ENCODE measurements at regions not wholly inside any gene's neighbourhood (a gene's known extent, or its start where the extent isn't known, plus 50 kb on each side); places are given as distances from the start of the nearest gene placed in this dataset.
"Not testable (repeated sequence)": the region's sequence is repeated elsewhere in the genome, so short reads cannot be mapped to it uniquely, and the experiment has no call there.

GRCh38 chr7:149564340-149565095 is 66.9 kb upstream of the ZNF746 start:
- H3K4me3 ChIP-seq: no peak overlapping the region
- DNase-seq (ENCODE audit: extremely low spot score in 2 of 2): no peak
- no peak overlapping the region for H3K27ac ChIP-seq
- peaks cover 0 to 12% of the 10 kb centered on the region in 2 donors for H3K36me3 ChIP-seq
- no peaks in the 10 kb centered on the region for H3K27me3 ChIP-seq
- TF ChIP-seq POLR2A (IDR thresholded peaks at IDR 0.05) (no peak), POLR2AphosphoS5 (IDR thresholded peaks at IDR 0.05; ENCODE audit: insufficient read depth in 1 of 2, low read depth in 1 of 2) (no peak), CTCF (IDR thresholded peaks at IDR 0.05) (no peak)
- no peaks in the 10 kb centered on the region for H3K9me3 ChIP-seq
- intact Hi-C loops (cut with DNase I): no loop called here
- no peaks in the 10 kb centered on the region for H3K4me1 ChIP-seq

- Histone ChIP-seq H3K27ac (no peak overlapping the region), H3K27me3 (no peaks in the 10 kb centered on the region), H3K4me3 (no peak overlapping the region), H3K36me3 (peaks cover 0 to 5% of the 10 kb centered on the region in 2 donors), H3K9me3 (no peaks in the 10 kb centered on the region), H3K4me1 (no peaks in the 10 kb centered on the region)
- TF ChIP-seq POLR2AphosphoS5 (IDR thresholded peaks at IDR 0.05; ENCODE audit: insufficient read depth in 1 of 2, low read depth in 1 of 2) (no peak), POLR2A (IDR thresholded peaks at IDR 0.05) (no peak), CTCF (IDR thresholded peaks at IDR 0.05) (no peak)
- intact Hi-C loops (cut with DNase I): no loop called here
- DNase-seq (ENCODE audit: extremely low spot score in 2 of 2): no peak
Measured at GRCh38 chr7:149562602-149563001, 65.0 kb upstream of the ZNF746 start.

GRCh38 chr7:149561072-149561471 is 63.5 kb upstream of the ZNF746 start:
- TF ChIP-seq POLR2A (IDR thresholded peaks at IDR 0.05) (no peak), CTCF (IDR thresholded peaks at IDR 0.05) (no peak), POLR2AphosphoS5 (IDR thresholded peaks at IDR 0.05; ENCODE audit: insufficient read depth in 1 of 2, low read depth in 1 of 2) (no peak)
- DNase-seq (ENCODE audit: extremely low spot score in 2 of 2): no peak
- H3K9me3 ChIP-seq: no peaks in the 10 kb centered on the region
- H3K27me3 ChIP-seq: no peaks in the 10 kb centered on the region
- H3K4me3 ChIP-seq: no peak overlapping the region
- intact Hi-C loops (cut with DNase I): no loop called here
- H3K27ac ChIP-seq: no peak overlapping the region
- H3K4me1 ChIP-seq: no peaks in the 10 kb centered on the region
- H3K36me3 ChIP-seq: no peaks in the 10 kb centered on the region

- Histone ChIP-seq H3K36me3 (no peaks in the 10 kb centered on the region), H3K27me3 (no peaks in the 10 kb centered on the region), H3K9me3 (no peaks in the 10 kb centered on the region), H3K4me1 (no peaks in the 10 kb centered on the region), H3K27ac (no peak overlapping the region), H3K4me3 (no peak overlapping the region)
- no peak for DNase-seq (ENCODE audit: extremely low spot score in 2 of 2)
- TF ChIP-seq POLR2A (IDR thresholded peaks at IDR 0.05) (no peak), CTCF (IDR thresholded peaks at IDR 0.05) (no peak), POLR2AphosphoS5 (IDR thresholded peaks at IDR 0.05; ENCODE audit: insufficient read depth in 1 of 2, low read depth in 1 of 2) (no peak)
- intact Hi-C loops (cut with DNase I): no loop called here
Measured at GRCh38 chr7:149559711-149560110, 62.1 kb upstream of the ZNF746 start.

GRCh38 chr7:149558149-149558861 is 60.7 kb upstream of the ZNF746 start:
- no peak overlapping the region for H3K27ac ChIP-seq
- H3K4me1 ChIP-seq: no peaks in the 10 kb centered on the region
- intact Hi-C loops (cut with DNase I): no loop called here
- no peaks in the 10 kb centered on the region for H3K36me3 ChIP-seq
- H3K9me3 ChIP-seq: no peaks in the 10 kb centered on the region
- no peak overlapping the region for H3K4me3 ChIP-seq
- H3K27me3 ChIP-seq: no peaks in the 10 kb centered on the region
- no peak for TF ChIP-seq POLR2A (IDR thresholded peaks at IDR 0.05)
- TF ChIP-seq POLR2AphosphoS5 (IDR thresholded peaks at IDR 0.05; ENCODE audit: insufficient read depth in 1 of 2, low read depth in 1 of 2): no peak
- no peak for TF ChIP-seq CTCF (IDR thresholded peaks at IDR 0.05)
- DNase-seq (ENCODE audit: extremely low spot score in 2 of 2): no peak

- peaks cover 0 to 12% of the 10 kb centered on the region in 2 donors for H3K36me3 ChIP-seq
- intact Hi-C loops (cut with DNase I): not testable (repeated sequence)
Measured at GRCh38 chr7:149556525-149556924, 58.9 kb upstream of the ZNF746 start.

GRCh38 chr7:149554821-149555220 is 57.2 kb upstream of the ZNF746 start:
- DNase-seq (ENCODE audit: extremely low spot score in 2 of 2); H3K9me3 ChIP-seq; H3K4me1 ChIP-seq; H3K4me3 ChIP-seq; H3K27ac ChIP-seq; H3K27me3 ChIP-seq; intact Hi-C loops (cut with DNase I): not testable (repeated sequence)
- peaks cover 6 to 27% of the 10 kb centered on the region in 2 donors for H3K36me3 ChIP-seq

More at GRCh38 chr7:149556525-149556924, 58.9 kb upstream of the ZNF746 start:
- not testable (repeated sequence) for DNase-seq (ENCODE audit: extremely low spot score in 2 of 2); H3K27me3 ChIP-seq; H3K4me3 ChIP-seq; H3K4me1 ChIP-seq; H3K9me3 ChIP-seq; H3K27ac ChIP-seq

All from vagina (tissue), 2 donors.